ENCODE measurements at regions not wholly inside any gene's neighbourhood (a gene's known extent, or its start where the extent isn't known, plus 50 kb on each side); places are given as distances from the start of the nearest gene placed in this dataset.

- no peak overlapping the region for H3K27ac Mint-ChIP-seq
- Histone ChIP-seq H3K79me2 (replicated peaks; ENCODE audit: insufficient read depth) (no peaks in the 10 kb centered on the region), H3K4me3 (no peak overlapping the region), H3K27ac (ENCODE audit: low read depth) (no peak overlapping the region), H3F3A (replicated peaks; ENCODE audit: low read depth) (no peaks in the 10 kb centered on the region), H4K20me1 (replicated peaks; ENCODE audit: insufficient read depth) (no peaks in the 10 kb centered on the region), H3K27me3 (ENCODE audit: insufficient read depth) (no peaks in the 10 kb centered on the region), H2AFZ (no peak overlapping the region), H3K36me3 (ENCODE audit: insufficient read depth) (no peaks in the 10 kb centered on the region), H3K4me1 (ENCODE audit: insufficient read depth) (no peaks in the 10 kb centered on the region), H3K9me2 (ENCODE audit: insufficient read depth) (no peaks in the 10 kb centered on the region), H3K4me2 (no peak overlapping the region)
- ATAC-seq (no peak), DNase-seq (ENCODE audit: low spot score) (no peak)
- H3K4me1 Mint-ChIP-seq = no peaks in the 10 kb centered on the region
- H3K36me3 Mint-ChIP-seq (ENCODE audit: low read depth) = no peaks in the 10 kb centered on the region
- no peaks in the 10 kb centered on the region for H3K27me3 Mint-ChIP-seq (ENCODE audit: insufficient read depth, low read depth, poor library complexity)
- H3K9me3 Mint-ChIP-seq = no peaks in the 10 kb centered on the region
- TF ChIP-seq JUNB (IDR thresholded peaks at IDR 0.05; ENCODE audit: unreplicated experiment) = no peak
- no peak for TF ChIP-seq ETS1 (IDR thresholded peaks at IDR 0.05)
- TF ChIP-seq EZH2 (IDR thresholded peaks at IDR 0.05; ENCODE audit: low read depth, unreplicated experiment) = no peak
- TF ChIP-seq CTCF (conservative IDR thresholded peaks at IDR 0.05; ENCODE audit: low read depth in 2 of 2) = no peak
- TF ChIP-seq CREB1 (CRISPR knock-in tag; IDR thresholded peaks at IDR 0.05; ENCODE audit: low read depth) = no peak
- no peak for TF ChIP-seq STAT1 (IDR thresholded peaks at IDR 0.05; ENCODE audit: unreplicated experiment)
- TF ChIP-seq POLR2AphosphoS5 (IDR thresholded peaks at IDR 0.05; ENCODE audit: low read depth) = no peak
- no peak for TF ChIP-seq ZNF462 (CRISPR knock-in tag; IDR thresholded peaks at IDR 0.05)
- TF ChIP-seq EZH2phosphoT487 (IDR thresholded peaks at IDR 0.05; ENCODE audit: unreplicated experiment) = no peak
- TF ChIP-seq REST (IDR thresholded peaks at IDR 0.05; ENCODE audit: unreplicated experiment) = no peak
- TF ChIP-seq NANOG (IDR thresholded peaks at IDR 0.05; ENCODE audit: borderline replicate concordance) = no peak
- TF ChIP-seq ZNF114 (CRISPR knock-in tag; IDR thresholded peaks at IDR 0.05) = no peak
- TF ChIP-seq ZNF331 (CRISPR knock-in tag; IDR thresholded peaks at IDR 0.05; ENCODE audit: low read depth) = no peak
- H3K4me3 Mint-ChIP-seq = no peak overlapping the region
Observed at GRCh38 chr3:116914004-116914403, 204.4 kb downstream of the TUSC7 start.

Measured in GM23338 (cell line).